ELF-1 (cell line): ENCODE measurements at regions not wholly inside any gene's neighbourhood (a gene's known extent, or its start where the extent isn't known, plus 50 kb on each side); places are given as distances from the start of the nearest gene placed in this dataset.

Experiments
- DNase-seq: peaks from one replicate; pipeline ENCODE4 v3.0.0-alpha.2; 2016; ENCODE audit warnings: low read depth, low spot score

DNA sequence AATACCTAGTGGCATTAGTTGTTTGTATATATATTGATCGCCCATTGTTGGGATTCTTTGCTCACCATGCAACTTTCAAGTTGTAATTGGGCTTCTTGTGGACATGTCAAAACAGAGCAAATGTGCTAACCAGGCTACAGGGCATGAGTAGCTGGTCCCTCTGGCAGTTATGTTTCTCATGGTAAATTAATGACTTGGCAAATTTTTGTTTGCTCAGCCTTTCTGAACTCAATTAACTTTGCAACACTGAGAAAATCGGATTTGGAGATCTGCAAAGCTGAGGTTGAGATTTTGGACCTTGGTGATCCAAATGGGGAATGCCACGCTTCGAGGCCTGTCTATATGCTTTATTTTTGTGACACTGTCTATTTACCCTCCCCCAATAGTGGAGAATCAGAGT, 138.5 kb upstream of the PIRT start:
- DNase-seq = no peak

DNA sequence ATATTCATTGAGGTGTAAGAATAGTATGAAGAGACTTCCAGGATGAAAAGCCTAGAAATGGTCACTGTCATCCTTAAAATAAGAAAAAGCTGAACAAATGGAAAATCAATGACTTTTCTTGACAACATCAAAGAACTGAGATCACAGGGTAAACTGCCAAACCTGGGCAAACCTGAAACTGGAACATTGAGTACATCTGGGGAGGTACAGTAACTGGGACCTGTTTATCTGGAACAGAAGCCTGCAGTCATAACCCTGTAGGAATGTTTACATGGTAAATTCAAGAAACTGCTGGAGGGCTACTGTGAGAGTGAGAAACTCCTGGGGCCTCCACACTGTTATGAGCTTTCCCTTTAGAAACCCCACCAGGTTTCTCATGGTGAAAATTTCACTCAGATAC, 130.1 kb upstream of the PIRT start:
- DNase-seq = no peak

DNA sequence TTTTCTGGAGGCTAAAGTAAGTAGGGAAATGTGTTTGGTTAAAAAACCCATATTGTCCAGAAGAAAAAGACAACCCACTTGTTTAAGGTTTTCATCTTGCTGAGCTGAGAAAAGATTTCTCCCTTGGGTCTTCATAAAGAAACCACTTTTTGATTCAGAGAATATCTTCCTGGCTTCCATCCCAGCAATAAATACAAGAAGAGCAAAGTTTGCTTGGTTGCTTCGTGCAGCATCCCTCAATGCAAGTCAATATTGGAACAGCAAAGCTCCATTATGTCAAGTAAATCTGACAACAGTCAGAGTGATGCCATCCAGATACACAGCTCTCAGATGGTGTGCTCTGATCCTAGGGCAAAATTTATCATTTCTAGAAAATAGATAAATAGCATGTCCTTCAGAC, 118.9 kb upstream of the PIRT start:
- DNase-seq = no peak

DNA sequence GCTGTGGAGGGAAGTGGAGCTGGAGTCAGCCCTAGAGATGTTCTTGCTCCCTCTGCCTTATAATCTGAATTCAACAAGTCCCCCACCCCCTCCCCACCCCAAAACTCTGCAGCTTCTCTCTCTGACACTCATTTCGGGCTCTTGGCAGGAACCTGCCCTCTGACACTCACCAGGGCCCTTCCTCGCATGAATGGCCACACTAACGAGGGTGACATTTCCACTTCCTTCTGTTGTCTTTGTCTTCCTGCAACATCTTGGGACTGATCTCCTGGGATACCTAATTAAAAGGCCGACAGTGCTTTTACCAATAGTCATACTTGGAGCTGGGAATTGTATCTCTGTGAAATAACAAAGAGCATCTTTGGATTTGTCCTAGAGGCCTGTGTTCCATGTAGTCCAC, 106.9 kb upstream of the PIRT start:
- DNase-seq = no peak

DNA sequence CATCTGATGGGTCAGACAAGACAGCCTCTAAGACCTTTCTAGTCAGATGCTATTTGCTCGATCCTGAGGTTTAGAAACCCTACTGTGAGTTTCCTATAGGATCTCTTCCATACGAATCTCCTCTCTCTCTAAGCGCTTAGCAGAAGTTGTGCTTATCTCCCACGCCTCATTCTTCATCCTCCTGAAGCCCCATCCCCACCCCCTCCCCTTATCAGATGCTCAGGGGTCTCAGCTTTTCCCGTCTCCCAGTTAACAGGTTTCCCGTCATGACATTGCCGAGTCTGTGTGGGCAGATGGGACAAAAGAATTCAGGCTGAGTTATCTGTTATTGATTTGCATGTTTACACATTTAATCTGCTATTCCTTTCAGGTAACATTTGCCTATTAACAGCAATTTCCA, 99.0 kb upstream of the PIRT start:
- no peak for DNase-seq

DNA sequence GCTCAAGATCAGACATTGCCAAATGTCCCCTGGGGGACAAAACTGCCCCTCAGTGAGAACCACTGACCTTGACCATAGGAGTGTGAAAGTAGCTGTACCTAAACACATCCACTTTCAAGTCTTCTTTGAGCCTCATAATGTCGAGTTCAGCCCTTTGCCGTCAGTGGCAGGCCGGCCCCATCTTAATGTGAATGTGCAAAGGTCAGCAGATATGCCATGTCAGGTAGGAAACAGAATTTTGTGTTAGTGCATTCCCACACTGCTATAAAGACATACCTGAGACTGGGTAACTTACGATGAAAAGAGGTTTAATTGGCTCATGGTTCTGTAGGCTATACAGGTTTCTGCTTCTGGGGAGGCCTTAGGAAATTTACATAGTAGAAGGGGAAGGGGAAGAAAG, 95.1 kb upstream of the PIRT start:
- DNase-seq = no peak

DNA sequence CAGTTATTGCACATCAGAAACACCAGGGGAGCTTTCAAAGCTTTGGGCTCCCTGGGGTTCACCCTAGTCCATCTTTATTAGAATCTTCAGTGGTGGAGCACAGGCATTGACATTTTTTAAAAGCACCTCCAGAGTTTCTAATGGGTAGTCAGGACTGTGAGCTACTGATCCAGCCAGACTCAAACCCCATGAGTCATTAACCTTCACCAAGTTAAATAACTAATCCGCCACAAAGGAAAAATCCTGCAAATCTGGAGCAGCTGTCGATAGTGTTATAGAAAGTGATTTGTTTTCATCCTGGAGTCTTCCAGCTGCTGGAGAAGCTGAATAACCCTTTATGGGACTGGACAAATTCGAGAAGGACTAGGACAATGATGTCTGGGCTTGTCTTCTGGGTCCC, 93.2 kb upstream of the PIRT start:
- no peak for DNase-seq

DNA sequence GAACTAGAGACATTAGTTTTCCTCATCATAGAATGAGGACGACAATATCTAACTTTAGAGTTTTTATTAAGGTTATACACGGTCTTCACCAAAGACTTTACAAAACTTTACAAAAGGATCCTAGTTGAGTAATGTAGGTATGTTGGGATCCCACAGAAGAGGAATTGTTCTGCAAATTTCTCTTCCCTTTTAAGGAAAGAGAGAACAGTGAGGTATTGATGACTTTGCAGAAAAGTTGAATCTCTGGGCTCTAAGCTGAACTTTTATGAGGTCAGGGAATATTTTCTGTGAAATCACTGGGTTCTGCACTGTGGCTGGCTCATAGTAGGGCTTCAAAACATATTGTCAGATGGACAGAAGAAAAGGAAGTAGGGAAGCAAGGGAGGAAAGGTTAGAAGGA, 89.8 kb upstream of the PIRT start:
- no peak for DNase-seq

DNA sequence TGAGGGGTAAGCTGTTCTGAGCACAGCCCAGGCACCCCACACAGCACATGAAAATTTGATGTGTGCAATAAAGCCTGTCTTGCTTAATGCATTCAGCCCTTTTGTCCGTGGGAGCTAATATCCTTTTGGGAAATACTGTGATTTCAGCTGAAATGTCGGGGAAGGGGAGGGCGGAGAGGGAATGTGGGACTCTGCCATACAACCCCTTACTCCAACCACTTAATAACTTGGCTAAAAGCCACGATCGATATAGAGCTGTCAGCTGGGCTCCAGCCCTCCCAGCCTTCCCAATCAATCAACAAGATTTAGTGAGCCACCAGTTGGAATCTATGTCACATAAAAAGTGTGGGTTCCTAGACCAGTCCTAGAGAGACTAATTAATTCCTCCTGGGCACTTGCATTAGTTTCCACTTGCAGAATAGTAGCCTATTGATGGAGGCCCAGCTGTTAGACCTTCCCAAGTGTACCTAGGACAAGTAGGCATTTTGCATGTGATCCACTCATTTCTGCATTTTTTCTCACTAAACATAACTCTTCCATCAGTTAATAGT, 82.7 kb upstream of the PIRT start:
- DNase-seq = no peak

DNA sequence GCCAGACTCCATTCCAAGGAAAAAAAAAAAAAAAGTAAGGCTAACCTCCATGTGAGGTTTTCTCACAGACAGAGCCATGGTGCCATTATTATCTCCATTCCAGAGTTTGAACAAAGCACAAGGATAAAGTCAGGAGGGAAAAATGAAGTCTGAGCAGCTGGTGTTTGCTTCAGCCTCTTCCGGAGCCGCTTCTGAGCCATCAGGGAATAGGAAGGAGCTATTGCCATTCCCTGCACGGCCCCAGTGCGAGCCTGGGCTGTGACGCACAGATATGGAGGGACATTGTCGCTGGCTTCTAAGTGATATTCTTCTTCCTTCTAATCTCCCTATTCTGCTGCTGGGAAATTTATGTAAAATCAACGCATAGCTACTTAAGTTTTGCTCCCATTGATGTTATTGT, 69.5 kb upstream of the PIRT start:
- no peak for DNase-seq

DNA sequence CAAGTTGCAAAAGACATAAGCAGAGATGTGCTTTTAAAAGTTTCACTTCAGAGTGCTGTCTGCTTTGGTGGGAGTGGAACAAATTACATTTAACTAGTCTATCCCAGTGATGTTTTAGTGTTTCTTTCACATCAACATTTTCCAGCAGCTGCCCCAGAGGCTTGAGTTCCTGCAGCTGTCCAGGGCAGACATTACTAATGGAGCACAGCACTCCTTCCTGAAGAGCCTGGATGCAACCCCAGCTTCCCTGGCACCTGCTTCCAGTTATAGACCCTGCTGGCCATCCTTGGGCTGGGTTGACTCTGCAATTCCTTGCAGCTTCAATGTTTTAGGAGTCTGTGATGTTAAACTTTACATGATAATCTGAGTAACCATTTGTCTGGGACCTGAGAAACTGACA, 61.4 kb upstream of the PIRT start:
- no peak for DNase-seq

DNA sequence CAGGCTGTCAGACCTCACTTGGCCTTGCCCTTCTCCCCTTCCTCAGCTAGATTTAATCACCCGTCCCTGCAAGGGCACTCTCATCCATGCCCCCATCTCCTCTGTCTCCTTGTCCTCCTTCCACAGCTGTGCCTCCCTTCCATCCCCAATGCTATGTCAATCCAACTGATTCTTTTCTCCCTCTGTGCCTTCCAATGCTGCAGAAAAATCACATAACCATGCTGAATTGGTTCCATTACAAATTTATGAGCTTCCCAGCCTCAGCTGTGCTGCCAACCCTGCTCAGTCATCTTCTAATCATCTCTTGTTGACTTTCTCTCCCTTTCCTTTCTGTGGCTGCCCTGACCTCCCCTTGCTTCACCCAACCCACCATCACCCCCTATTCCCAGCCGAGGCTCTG, 56.3 kb upstream of the PIRT start:
- no peak for DNase-seq

DNA sequence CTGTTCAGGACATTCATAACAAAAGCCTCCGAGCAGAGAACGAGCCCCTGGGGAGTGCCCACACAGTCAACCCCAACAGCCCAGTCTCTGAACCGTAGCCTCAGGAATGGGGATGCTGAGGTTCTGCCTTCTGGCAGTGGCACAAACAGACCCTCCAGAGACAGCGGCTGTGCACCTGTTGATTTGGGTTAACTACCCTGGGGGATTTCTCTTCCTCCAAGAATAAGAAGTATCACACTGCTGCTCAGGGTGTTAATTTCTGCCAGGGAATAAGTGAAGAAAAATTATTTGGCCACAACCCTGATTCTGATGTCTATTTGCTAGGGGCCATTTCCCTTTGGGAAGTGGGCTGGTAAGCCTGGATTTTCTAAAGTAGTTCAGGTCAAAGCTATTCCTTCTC, 51.0 kb upstream of the PIRT start:
- DNase-seq = no peak
